Activated naive CD4-positive, alpha-beta T cell treated with anti-CD3 and anti-CD28 coated beads for 36 hours (primary cell): ENCODE measurements at regions not wholly inside any gene's neighbourhood (a gene's known extent, or its start where the extent isn't known, plus 50 kb on each side); places are given as distances from the start of the nearest gene placed in this dataset.
"Not testable (repeated sequence)": the region's sequence is repeated elsewhere in the genome, so short reads cannot be mapped to it uniquely, and the experiment has no call there.

Experiments used
- CTCF ChIA-PET: fragments of 350-600 bp; sonication (Branson Sonifier 250); formaldehyde crosslinking; loops from one replicate; lab custom pipeline; 2021; ENCODE audit warnings: antibody characterized with exemption; lab: Charles Lee
- DNase-seq: peaks from one replicate; pipeline ENCODE4 v3.0.0-alpha.2; 2020
- H3K27ac Mint-ChIP-seq: one replicate; pipeline ENCODE4 v1.8.0; 2021; ENCODE audit warnings: mild to moderate bottlenecking, mixed read lengths
- H3K27me3 Mint-ChIP-seq: one replicate; pipeline ENCODE4 v1.8.0; 2021; ENCODE audit warnings: low read depth, mixed read lengths
- H3K36me3 Mint-ChIP-seq: one replicate; pipeline ENCODE4 v1.8.0; 2021; ENCODE audit warnings: low read depth, mixed read lengths
- H3K4me1 Mint-ChIP-seq: one replicate; pipeline ENCODE4 v1.8.0; 2021; ENCODE audit warnings: low read depth, mixed read lengths
- H3K4me3 Mint-ChIP-seq: one replicate; pipeline ENCODE4 v1.8.0; 2021; ENCODE audit warnings: mild to moderate bottlenecking, moderate library complexity, mixed read lengths
- H3K9me3 Mint-ChIP-seq: one replicate; pipeline ENCODE4 v1.8.0; 2021; ENCODE audit warnings: mixed read lengths
- intact Hi-C: fragments of 100-400 bp; cut with micrococcal nuclease; formaldehyde crosslinking; loops from one replicate; pipeline ENCODE4 v1.15.1; 2023

- no peak for DNase-seq
- Mint-ChIP-seq H3K9me3 (no peaks in the 10 kb centered on the region), H3K27me3 (peaks cover 13% of the 10 kb centered on the region), H3K36me3 (no peaks in the 10 kb centered on the region), H3K4me1 (no peaks in the 10 kb centered on the region), H3K4me3 (no peak overlapping the region), H3K27ac (no peak overlapping the region)
- intact Hi-C loops, result no loop called here
- CTCF ChIA-PET, result no interaction called here
Observed at GRCh38 chr17:6000426-6000825, 69.8 kb upstream of the WSCD1 start.

GRCh38 chr17:6003221-6003620 lies 67.0 kb upstream of the WSCD1 start:
- H3K27ac Mint-ChIP-seq, intact Hi-C loops, H3K4me3 Mint-ChIP-seq, H3K36me3 Mint-ChIP-seq, DNase-seq, CTCF ChIA-PET, H3K9me3 Mint-ChIP-seq, H3K4me1 Mint-ChIP-seq: not testable (repeated sequence)
- peaks cover 17% of the 10 kb centered on the region for H3K27me3 Mint-ChIP-seq

DNA sequence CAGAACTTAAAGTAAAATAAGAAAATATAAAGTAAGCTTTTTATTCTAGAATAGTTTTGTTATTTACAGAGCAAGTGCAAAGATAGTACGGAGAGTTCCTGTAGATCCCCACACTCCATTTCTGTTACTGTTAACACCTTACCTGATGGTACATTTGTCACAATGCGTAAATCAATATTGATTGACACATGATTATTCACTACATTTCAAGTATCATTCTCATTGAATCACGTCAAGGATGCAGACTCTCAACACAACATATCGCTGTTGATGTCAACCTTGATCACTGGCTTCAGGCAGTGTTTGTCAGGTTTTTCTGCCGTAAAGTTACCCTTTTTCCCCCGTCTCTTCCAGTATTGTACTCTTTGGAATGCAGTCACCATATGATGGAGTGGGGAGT lies 64.2 kb upstream of the WSCD1 start:
- Mint-ChIP-seq H3K36me3 (no peaks in the 10 kb centered on the region), H3K27me3 (peaks cover 20% of the 10 kb centered on the region), H3K4me1 (no peaks in the 10 kb centered on the region), H3K27ac (no peak overlapping the region), H3K9me3 (no peaks in the 10 kb centered on the region), H3K4me3 (no peak overlapping the region)
- intact Hi-C loops, result no loop called here
- DNase-seq, result no peak
- CTCF ChIA-PET, result no interaction called here

GRCh38 chr17:6011206-6011605 lies 59.0 kb upstream of the WSCD1 start:
- H3K4me1 Mint-ChIP-seq, result no peaks in the 10 kb centered on the region
- H3K27ac Mint-ChIP-seq, result no peak overlapping the region
- intact Hi-C loops, result no loop called here
- H3K36me3 Mint-ChIP-seq, result no peaks in the 10 kb centered on the region
- CTCF ChIA-PET, result no interaction called here
- no peak overlapping the region for H3K4me3 Mint-ChIP-seq
- DNase-seq, result no peak
- H3K9me3 Mint-ChIP-seq, result no peaks in the 10 kb centered on the region
- H3K27me3 Mint-ChIP-seq, result peaks cover 28% of the 10 kb centered on the region

DNA sequence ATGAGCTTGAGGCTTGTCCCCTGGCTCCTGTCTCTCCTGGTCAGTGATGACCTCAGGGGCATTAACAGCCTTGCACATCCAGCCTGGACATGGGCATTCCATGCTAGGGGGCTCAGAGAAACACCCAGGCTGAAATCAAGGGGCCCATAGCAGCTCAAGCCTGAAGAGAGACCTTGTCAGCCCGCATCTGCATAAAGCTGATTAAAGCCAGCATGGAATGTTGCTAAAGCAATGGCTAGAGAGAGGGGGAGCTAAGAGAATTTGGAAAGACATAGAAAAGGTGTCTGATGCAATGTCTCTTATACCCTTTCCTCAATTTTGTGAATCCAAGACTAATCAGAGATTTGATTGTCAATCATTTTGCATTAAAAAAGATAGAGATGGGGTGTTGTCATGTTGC lies 51.4 kb upstream of the WSCD1 start:
- CTCF ChIA-PET, result no interaction called here
- Mint-ChIP-seq H3K27me3 (peaks cover 30% of the 10 kb centered on the region), H3K9me3 (no peaks in the 10 kb centered on the region), H3K4me3 (no peak overlapping the region), H3K27ac (no peak overlapping the region), H3K4me1 (peaks cover 6% of the 10 kb centered on the region), H3K36me3 (no peaks in the 10 kb centered on the region)
- DNase-seq, result no peak
- intact Hi-C loops, result no loop called here

DNA sequence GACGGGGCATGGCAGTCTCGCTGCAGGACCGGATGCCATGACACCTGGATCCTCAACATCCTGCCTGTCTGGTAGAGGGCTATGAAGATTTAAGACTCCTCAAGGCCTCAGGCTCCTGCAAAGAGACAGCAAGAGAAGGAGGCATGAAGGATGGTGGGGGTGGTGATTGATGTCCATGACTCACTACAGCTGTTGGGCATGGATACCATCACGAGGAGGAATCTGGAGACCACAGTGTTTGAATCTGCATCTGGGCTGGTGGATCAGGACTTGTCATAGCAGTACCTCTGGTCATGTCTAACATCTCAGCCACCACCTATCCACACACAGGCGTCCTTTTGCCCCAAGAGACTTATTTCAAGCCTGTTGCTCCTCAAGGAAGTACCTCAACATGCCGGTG lies 50.2 kb upstream of the WSCD1 start:
- H3K27me3 Mint-ChIP-seq, result peaks cover 27% of the 10 kb centered on the region

GRCh38 chr17:6020376-6021010 lies 49.7 kb upstream of the WSCD1 start:
- CTCF ChIA-PET, result no interaction called here
- intact Hi-C loops, result no loop called here
- Mint-ChIP-seq H3K27me3 (peaks cover 27% of the 10 kb centered on the region), H3K36me3 (no peaks in the 10 kb centered on the region), H3K27ac (no peak overlapping the region), H3K9me3 (no peaks in the 10 kb centered on the region), H3K4me1 (peaks cover 6% of the 10 kb centered on the region), H3K4me3 (no peak overlapping the region)
- no peak for DNase-seq

More for the DNA sequence above, 50.2 kb upstream of the WSCD1 start:
- H3K27ac Mint-ChIP-seq, result no peak overlapping the region
- CTCF ChIA-PET, result no interaction called here
- intact Hi-C loops, result no loop called here
- DNase-seq, result no peak
- H3K36me3 Mint-ChIP-seq, result no peaks in the 10 kb centered on the region
- H3K9me3 Mint-ChIP-seq, result no peaks in the 10 kb centered on the region
- peaks cover 6% of the 10 kb centered on the region for H3K4me1 Mint-ChIP-seq
- no peak overlapping the region for H3K4me3 Mint-ChIP-seq
